Breast epithelium (tissue), 3 donors: ENCODE measurements at regions not wholly inside any gene's neighbourhood (a gene's known extent, or its start where the extent isn't known, plus 50 kb on each side); places are given as distances from the start of the nearest gene placed in this dataset.
A peak's percentile ranks its signal among the peaks of the same experiment; 100 is the strongest.

Source experiments
- CTCF ChIP-seq, 3 donors: fragments of 450-650 bp; IDR thresholded peaks; one replicate each; pipeline ENCODE4 v1.5.1; 2016 to 2017; ENCODE audit warnings: antibody characterized with exemption in 3 of 3, mild to moderate bottlenecking in 3 of 3, moderate library complexity in 3 of 3
- POLR2A ChIP-seq: fragments of 450-650 bp; IDR thresholded peaks from one replicate; pipeline ENCODE4 v1.6.1; 2016; ENCODE audit warnings: antibody characterized with exemption, mild to moderate bottlenecking, moderate library complexity
- POLR2AphosphoS5 ChIP-seq, 3 donors: sonication (generic); formaldehyde crosslinking; IDR thresholded peaks; one replicate each; pipeline ENCODE4 v1.6.1; 2017; ENCODE audit warnings: antibody characterized with exemption in 3 of 3

- peak; percentile 16 to 40 (median 32) for TF ChIP-seq CTCF (IDR thresholded peaks at IDR 0.05)
- no peak for TF ChIP-seq POLR2A
- no peak for TF ChIP-seq POLR2AphosphoS5 (IDR thresholded peaks at IDR 0.05)
Observed at GRCh38 chr6:137799950-137800568, 67.0 kb upstream of the TNFAIP3 start.
